Sigmoid colon (tissue), 6 donors: ENCODE measurements at regions not wholly inside any gene's neighbourhood (a gene's known extent, or its start where the extent isn't known, plus 50 kb on each side); places are given as distances from the start of the nearest gene placed in this dataset.

Source experiments
- DNase-seq: peaks from one replicate; pipeline ENCODE4 v3.0.0-alpha.2; 2019
- H3K27ac ChIP-seq, 4 donors: fragments of 200-600 bp; sonication (generic); one replicate each; pipeline ENCODE4 v1.5.1; 2016 to 2019; ENCODE audit warnings: mild to moderate bottlenecking in 1 of 4
- H3K27me3 ChIP-seq, 3 donors: fragments of 200-600 bp; sonication (generic); one replicate each; pipeline ENCODE4 v1.5.1; 2019; ENCODE audit warnings: mild to moderate bottlenecking in 1 of 3
- H3K36me3 ChIP-seq, 4 donors: fragments of 200-600 bp; sonication (generic); one replicate each; pipeline ENCODE4 v1.5.1; 2016 to 2019
- H3K4me1 ChIP-seq, 4 donors: fragments of 200-600 bp; sonication (generic); one replicate each; pipeline ENCODE4 v1.5.1; 2017 to 2019
- H3K4me3 ChIP-seq, 4 donors: fragments of 200-600 bp; sonication (generic); one replicate each; pipeline ENCODE4 v1.5.1; 2017 to 2019; ENCODE audit warnings: mild to moderate bottlenecking in 2 of 4, moderate library complexity in 1 of 4
- H3K9me3 ChIP-seq, 4 donors: fragments of 200-600 bp in 3 of 4; sonication (generic) in 3 of 4; one replicate each; pipeline versions ENCODE4 v1.5.1 to v1.6.1; 2013 to 2019
- CTCF ChIP-seq, 4 experiments: fragments of 450-650 bp in 3 of 4; fragments of 200-600 bp in 1 of 4; IDR thresholded peaks; one replicate each; pipeline ENCODE4 v1.5.1; 2016 to 2019; ENCODE audit warnings: antibody characterized with exemption in 4 of 4, mild to moderate bottlenecking in 3 of 4, moderate library complexity in 2 of 4
- EP300 ChIP-seq, 4 donors: sonication (generic); formaldehyde crosslinking; IDR thresholded peaks; one replicate each; pipeline ENCODE4 v1.6.1; 2017; ENCODE audit warnings: antibody characterized with exemption in 4 of 4
- POLR2A ChIP-seq, 2 donors: fragments of 450-650 bp; IDR thresholded peaks; one replicate each; pipeline ENCODE4 v1.6.1; 2016; ENCODE audit warnings: antibody characterized with exemption in 2 of 2, mild to moderate bottlenecking in 2 of 2, moderate library complexity in 2 of 2
- POLR2AphosphoS5 ChIP-seq, 4 donors: sonication (generic); formaldehyde crosslinking; IDR thresholded peaks; one replicate each; pipeline ENCODE4 v1.6.1; 2017; ENCODE audit warnings: antibody characterized with exemption in 4 of 4
- WGBS, 2 donors: extraction: QIAGEN DNeasy Blood & Tissue Kit; methylation state at CpG; one replicate each; pipeline ENCODE4 v1.1.7; 2013; 5-methylcytosine and 5-hydroxymethylcytosine counted together
- intact Hi-C: fragments of 100-400 bp; cut with DNase I; formaldehyde crosslinking; loops from one replicate; pipeline ENCODE4 v1.15.1; 2023
- donor health status: healthy with polysubstance abuse.
- donor health status: healthy.

DNA sequence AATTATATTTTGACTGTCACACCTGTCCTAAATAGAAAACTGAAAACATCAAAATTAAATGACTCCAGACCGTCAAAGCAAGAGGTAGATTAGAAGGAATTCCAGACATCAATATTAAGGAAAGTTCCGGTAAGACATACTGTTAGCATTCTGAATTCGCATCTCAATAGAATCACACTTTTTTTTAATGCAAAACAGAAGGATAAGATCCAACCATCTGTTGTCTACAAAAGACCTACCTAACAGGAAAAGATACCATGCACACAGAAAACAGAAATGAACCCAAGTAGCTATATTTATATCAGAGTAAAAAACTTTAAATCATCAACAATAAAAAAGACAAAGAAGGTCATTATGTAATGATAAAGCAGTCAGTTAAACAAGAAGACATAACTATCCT lies 145.0 kb downstream of the TMX3 start:
- Histone ChIP-seq H3K4me1 (no peaks in the 10 kb centered on the region), H3K4me3 (no peak overlapping the region), H3K9me3 (no peaks in the 10 kb centered on the region), H3K27me3 (no peaks in the 10 kb centered on the region), H3K27ac (no peak overlapping the region), H3K36me3 (no peaks in the 10 kb centered on the region)
- intact Hi-C loops, result no loop called here
- TF ChIP-seq POLR2A (IDR thresholded peaks at IDR 0.05), result no peak
- TF ChIP-seq EP300 (IDR thresholded peaks at IDR 0.05), result no peak
- TF ChIP-seq POLR2AphosphoS5 (IDR thresholded peaks at IDR 0.05), result no peak
- no peak for TF ChIP-seq CTCF (IDR thresholded peaks at IDR 0.05)
- WGBS, 2 donors, result 69 to 91% methylated on average over 3 of the region's 3 CpGs
- no peak for DNase-seq

- Histone ChIP-seq H3K36me3 (no peaks in the 10 kb centered on the region), H3K4me1 (no peaks in the 10 kb centered on the region), H3K27ac (no peak overlapping the region), H3K9me3 (no peaks in the 10 kb centered on the region), H3K27me3 (no peaks in the 10 kb centered on the region), H3K4me3 (no peak overlapping the region)
- TF ChIP-seq POLR2AphosphoS5 (IDR thresholded peaks at IDR 0.05), result no peak
- no peak for TF ChIP-seq EP300 (IDR thresholded peaks at IDR 0.05)
- no peak for TF ChIP-seq POLR2A (IDR thresholded peaks at IDR 0.05)
- WGBS, 2 donors, result 60 to 65% methylated on average over 4 of the region's 4 CpGs
- no peak for DNase-seq
- intact Hi-C loops, result no loop called here
Measured at GRCh38 chr18:68568364-68569155, 146.3 kb downstream of the TMX3 start.

GRCh38 chr18:68566991-68567390 lies 147.9 kb downstream of the TMX3 start:
- WGBS, 2 donors, result 84 to 94% methylated on average over 2 of the region's 2 CpGs
- Histone ChIP-seq H3K4me1 (no peaks in the 10 kb centered on the region), H3K4me3 (no peak overlapping the region), H3K36me3 (no peaks in the 10 kb centered on the region), H3K27ac (no peak overlapping the region), H3K27me3 (no peaks in the 10 kb centered on the region), H3K9me3 (no peaks in the 10 kb centered on the region)
- TF ChIP-seq CTCF (IDR thresholded peaks at IDR 0.05) (no peak), POLR2A (IDR thresholded peaks at IDR 0.05) (no peak), POLR2AphosphoS5 (IDR thresholded peaks at IDR 0.05) (no peak), EP300 (IDR thresholded peaks at IDR 0.05) (no peak)
- no peak for DNase-seq
- intact Hi-C loops, result no loop called here

DNA sequence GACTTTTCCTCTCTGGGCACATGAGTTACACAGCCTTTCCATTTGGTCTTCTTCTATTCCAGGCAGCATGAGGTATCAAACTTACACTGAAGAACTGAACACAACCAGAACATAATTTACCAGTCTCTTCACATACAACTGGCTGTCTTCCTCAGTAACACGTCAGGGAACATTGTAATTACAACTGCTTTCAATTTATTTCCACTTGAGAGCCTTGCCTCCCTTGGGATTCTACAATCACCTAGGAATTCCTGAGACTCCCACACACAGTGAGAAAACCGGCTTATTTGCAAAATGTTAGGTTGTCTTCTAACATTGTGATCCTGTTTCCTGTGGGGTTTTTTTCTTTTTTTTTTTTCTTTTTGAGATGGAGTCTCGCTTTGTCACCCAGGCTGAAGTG lies 149.9 kb downstream of the TMX3 start:
- Histone ChIP-seq H3K4me3 (no peak overlapping the region), H3K36me3 (no peaks in the 10 kb centered on the region), H3K27ac (no peak overlapping the region), H3K9me3 (no peaks in the 10 kb centered on the region), H3K27me3 (no peaks in the 10 kb centered on the region), H3K4me1 (no peaks in the 10 kb centered on the region)
- no peak for TF ChIP-seq EP300 (IDR thresholded peaks at IDR 0.05)
- TF ChIP-seq POLR2A (IDR thresholded peaks at IDR 0.05), result no peak
- no peak for TF ChIP-seq POLR2AphosphoS5 (IDR thresholded peaks at IDR 0.05)
- no peak for TF ChIP-seq CTCF (IDR thresholded peaks at IDR 0.05)
- DNase-seq, result no peak
- 66 to 71% methylated on average over 3 of the region's 3 CpGs for WGBS, 2 donors
- intact Hi-C loops, result no loop called here

- no peak for DNase-seq
- H3K9me3 ChIP-seq, result no peaks in the 10 kb centered on the region
- H3K27me3 ChIP-seq, result no peaks in the 10 kb centered on the region
- no peaks in the 10 kb centered on the region for H3K4me1 ChIP-seq
- intact Hi-C loops, result no loop called here
- no peak overlapping the region for H3K4me3 ChIP-seq
- H3K27ac ChIP-seq, result no peak overlapping the region
- H3K36me3 ChIP-seq, result no peaks in the 10 kb centered on the region
- TF ChIP-seq EP300 (IDR thresholded peaks at IDR 0.05), result no peak
- no peak for TF ChIP-seq POLR2AphosphoS5 (IDR thresholded peaks at IDR 0.05)
- no peak for TF ChIP-seq POLR2A (IDR thresholded peaks at IDR 0.05)
- no peak for TF ChIP-seq CTCF (IDR thresholded peaks at IDR 0.05)
Measured at GRCh38 chr18:68564351-68564750, 150.6 kb downstream of the TMX3 start.
